HCT116 (cell line): ENCODE measurements at regions not wholly inside any gene's neighbourhood (a gene's known extent, or its start where the extent isn't known, plus 50 kb on each side); places are given as distances from the start of the nearest gene placed in this dataset.
"Not testable (repeated sequence)": the region's sequence is repeated elsewhere in the genome, so short reads cannot be mapped to it uniquely, and the experiment has no call there.

ENCODE experiments used
- POLR2A ChIP-seq: IDR thresholded peaks from 2 replicates; pipeline ENCODE4 v1.7.0; 2011; ENCODE audit warnings: borderline replicate concordance; ENCODE audit not compliant: insufficient read depth, insufficient read length; ENCODE audit errors: extremely low read depth
- POLR2AphosphoS5 ChIP-seq: IDR thresholded peaks from 2 replicates; pipeline ENCODE4 v1.6.1; 2011; ENCODE audit warnings: mild to moderate bottlenecking, low read depth, low read length, moderate library complexity
- SP1 ChIP-seq: IDR thresholded peaks from 2 replicates; pipeline ENCODE4 v1.6.1; 2012; ENCODE audit warnings: low read depth
- TF ChIP-seq, protein P1 (sequence below), 3 experiments: fragments of 200-600 bp in 1 of 3; sonication (generic) in 1 of 3; IDR thresholded peaks in 2 of 3; conservative IDR thresholded peaks in 1 of 3; 2 replicates each; pipeline ENCODE4 v1.5.1; 2012 to 2017; ENCODE audit warnings: low read depth in 2 of 3, low read length in 2 of 3, antibody characterized with exemption in 1 of 3, borderline replicate concordance in 1 of 3, control low read depth in 1 of 3, mild to moderate bottlenecking in 1 of 3, mixed read lengths in 1 of 3, mixed run types in 1 of 3, moderate library complexity in 1 of 3; ENCODE audit not compliant: insufficient read depth in 1 of 3

- TF ChIP-seq, protein P1, sequence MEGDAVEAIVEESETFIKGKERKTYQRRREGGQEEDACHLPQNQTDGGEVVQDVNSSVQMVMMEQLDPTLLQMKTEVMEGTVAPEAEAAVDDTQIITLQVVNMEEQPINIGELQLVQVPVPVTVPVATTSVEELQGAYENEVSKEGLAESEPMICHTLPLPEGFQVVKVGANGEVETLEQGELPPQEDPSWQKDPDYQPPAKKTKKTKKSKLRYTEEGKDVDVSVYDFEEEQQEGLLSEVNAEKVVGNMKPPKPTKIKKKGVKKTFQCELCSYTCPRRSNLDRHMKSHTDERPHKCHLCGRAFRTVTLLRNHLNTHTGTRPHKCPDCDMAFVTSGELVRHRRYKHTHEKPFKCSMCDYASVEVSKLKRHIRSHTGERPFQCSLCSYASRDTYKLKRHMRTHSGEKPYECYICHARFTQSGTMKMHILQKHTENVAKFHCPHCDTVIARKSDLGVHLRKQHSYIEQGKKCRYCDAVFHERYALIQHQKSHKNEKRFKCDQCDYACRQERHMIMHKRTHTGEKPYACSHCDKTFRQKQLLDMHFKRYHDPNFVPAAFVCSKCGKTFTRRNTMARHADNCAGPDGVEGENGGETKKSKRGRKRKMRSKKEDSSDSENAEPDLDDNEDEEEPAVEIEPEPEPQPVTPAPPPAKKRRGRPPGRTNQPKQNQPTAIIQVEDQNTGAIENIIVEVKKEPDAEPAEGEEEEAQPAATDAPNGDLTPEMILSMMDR (IDR thresholded peaks at IDR 0.05 in 2 of 3, conservative IDR thresholded peaks at IDR 0.05 in 1 of 3; ENCODE audit: borderline replicate concordance in 1 of 3, insufficient read depth in 1 of 3, low read depth in 2 of 3, low read length in 2 of 3), result not testable (repeated sequence)
- not testable (repeated sequence) for TF ChIP-seq POLR2A, SP1, POLR2AphosphoS5
Observed at GRCh38 chr14:105680736-105681098, 154.3 kb downstream of the TMEM121 start.
